G401 (cell line): ENCODE measurements at regions not wholly inside any gene's neighbourhood (a gene's known extent, or its start where the extent isn't known, plus 50 kb on each side); places are given as distances from the start of the nearest gene placed in this dataset.
"Not testable (repeated sequence)": the region's sequence is repeated elsewhere in the genome, so short reads cannot be mapped to it uniquely, and the experiment has no call there.

Source experiments
- DNase-seq: peaks from one replicate; pipeline ENCODE4 v3.0.0-alpha.2; 2015; ENCODE audit warnings: low spot score
- in situ Hi-C: cut with HindIII; loops from 2 replicates; pipeline ENCODE4 v1.10.0; 2016; ENCODE audit warnings: low sequenced_read_pairs, mixed read lengths

GRCh38 chr2:186410802-186411201 is 75.3 kb upstream of the ZC3H15 start:
- no peak for DNase-seq
- in situ Hi-C loops = no loop called here

DNA sequence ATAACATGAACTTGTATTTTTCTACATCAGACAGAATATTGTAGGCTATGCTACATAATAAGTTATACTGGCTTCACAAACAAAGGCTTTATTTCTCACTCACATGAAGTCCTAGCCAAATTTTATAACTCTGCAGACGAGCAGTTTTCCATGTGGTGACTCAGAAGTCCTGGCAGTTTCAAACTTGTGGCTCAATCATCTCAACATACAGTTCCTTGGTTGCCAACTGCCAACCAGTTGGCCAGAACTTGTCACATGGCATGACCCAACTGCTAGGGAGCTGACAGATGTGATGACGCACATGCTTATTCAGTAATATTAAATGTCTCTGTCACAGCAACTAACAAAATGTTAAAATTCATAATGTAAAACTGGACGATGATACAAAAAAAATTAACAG is 63.8 kb upstream of the ZC3H15 start:
- in situ Hi-C loops = no loop called here
- DNase-seq = peak; percentile 1

GRCh38 chr2:186423481-186423880 is 62.6 kb upstream of the ZC3H15 start:
- in situ Hi-C loops = no loop called here
- no peak for DNase-seq

DNA sequence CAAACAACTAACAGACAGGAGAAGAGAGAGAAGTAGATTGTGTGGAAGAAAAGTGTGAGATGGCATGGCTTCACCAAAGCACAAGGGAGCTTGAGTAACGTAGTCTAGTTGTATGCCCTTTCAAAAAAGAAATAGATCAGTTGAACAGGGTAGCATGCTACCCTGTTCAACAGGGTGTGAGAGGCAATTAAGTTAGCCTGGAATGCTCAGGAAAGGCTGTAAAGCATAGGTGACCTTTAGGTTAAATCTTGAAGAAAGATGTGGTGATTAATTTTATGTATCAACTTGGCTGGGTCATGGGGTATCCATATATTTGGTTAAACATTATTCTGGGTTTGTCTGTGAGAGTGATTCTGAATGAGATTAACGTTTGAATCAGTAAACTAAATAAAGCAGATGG is 61.8 kb upstream of the ZC3H15 start:
- in situ Hi-C loops = no loop called here
- DNase-seq = no peak

DNA sequence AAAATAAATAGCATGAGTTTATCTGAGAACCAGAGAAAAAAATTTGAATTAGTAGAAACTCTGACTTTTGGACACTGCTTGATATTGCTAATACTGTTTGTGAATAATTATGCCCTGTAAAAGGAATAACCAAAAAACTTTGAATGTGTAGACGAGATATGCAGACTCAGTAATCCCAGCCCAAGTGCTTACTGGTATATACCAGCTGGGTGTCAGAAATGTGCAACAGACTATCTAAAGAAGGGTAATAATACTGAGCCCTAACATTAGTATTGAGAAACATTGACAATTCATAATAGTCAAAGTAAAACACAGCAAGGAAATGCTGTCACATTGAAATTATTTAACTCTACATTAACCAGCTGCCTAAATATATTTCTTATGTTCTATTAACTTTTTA is 60.5 kb upstream of the ZC3H15 start:
- in situ Hi-C loops = no loop called here
- DNase-seq = no peak

GRCh38 chr2:186426153-186427016 is 59.7 kb upstream of the ZC3H15 start:
- in situ Hi-C loops = no loop called here
- no peak for DNase-seq

- in situ Hi-C loops, DNase-seq: not testable (repeated sequence)
These were observed 59.1 kb upstream of the ZC3H15 start for GRCh38 chr2:186427017-186427350.

GRCh38 chr2:186427970-186428369 is 58.1 kb upstream of the ZC3H15 start:
- no peak for DNase-seq
- in situ Hi-C loops = no loop called here

- no peak for DNase-seq
- in situ Hi-C loops = no loop called here
These were observed 57.0 kb upstream of the ZC3H15 start for GRCh38 chr2:186429104-186429503.

- DNase-seq = no peak
- in situ Hi-C loops = no loop called here
These were observed 54.8 kb upstream of the ZC3H15 start for GRCh38 chr2:186431306-186431705.

DNA sequence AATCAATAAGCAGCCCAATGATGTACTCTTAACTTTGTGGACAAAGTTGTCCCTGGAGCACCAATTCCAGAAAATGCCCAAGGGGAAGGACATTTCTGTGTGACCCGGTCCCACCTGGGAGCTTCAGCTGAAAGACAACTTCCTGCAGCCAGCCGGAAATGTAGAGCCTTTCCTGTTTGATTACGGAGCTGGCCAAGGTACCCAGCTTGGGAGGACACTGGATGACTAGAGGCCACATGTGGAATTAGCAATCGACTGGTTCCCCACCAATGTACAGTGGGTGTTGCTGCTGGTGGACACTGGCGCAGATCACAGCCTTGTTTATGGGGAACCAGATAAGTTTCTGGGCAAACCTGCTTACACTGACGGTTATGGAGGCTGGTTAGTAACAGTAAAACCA is 53.0 kb upstream of the ZC3H15 start:
- DNase-seq = no peak
- in situ Hi-C loops = no loop called here

DNA sequence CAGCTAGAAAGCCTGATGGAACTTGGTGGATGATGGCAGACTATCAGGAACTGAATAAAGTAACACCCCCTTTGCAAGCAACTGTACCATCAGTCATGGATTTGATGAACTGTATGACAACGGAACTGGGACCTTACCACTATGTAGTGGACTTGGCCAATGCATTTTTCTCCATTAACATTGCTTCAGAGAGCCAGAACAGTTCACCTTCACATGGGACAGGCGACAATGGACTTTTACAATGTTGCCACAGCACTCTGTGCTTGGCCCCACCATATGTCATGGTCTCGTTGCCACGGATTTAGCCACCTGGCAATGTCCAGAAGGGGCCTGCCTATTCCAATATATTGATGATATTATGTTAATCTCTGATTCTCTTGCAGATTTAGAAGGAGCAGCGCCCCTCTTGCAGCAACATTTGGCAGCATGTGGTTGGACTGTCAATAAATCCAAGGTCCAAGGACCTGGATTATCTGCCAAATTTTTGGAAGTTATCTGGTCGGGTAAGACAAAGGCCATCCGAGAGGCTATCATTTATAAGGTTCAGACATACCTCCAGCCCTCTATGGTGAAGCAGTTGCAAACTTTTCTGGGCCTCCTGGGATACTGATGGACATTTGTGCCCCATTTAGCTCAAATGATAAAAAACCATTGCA is 52.2 kb upstream of the ZC3H15 start:
- DNase-seq = no peak

More for the DNA sequence above, 52.2 kb upstream of the ZC3H15 start:
- in situ Hi-C loops = no loop called here
